BJ (cell line): ENCODE measurements at regions not wholly inside any gene's neighbourhood (a gene's known extent, or its start where the extent isn't known, plus 50 kb on each side); places are given as distances from the start of the nearest gene placed in this dataset.

Source experiments
- CTCF ChIA-PET: fragments of 350-600 bp; formaldehyde crosslinking; extraction: SDS; loops from one replicate; lab custom pipeline; 2021; ENCODE audit warnings: antibody characterized with exemption, inconsistent platforms; lab: Yijun Ruan, JAX
- POLR2A ChIA-PET: fragments of 300-600 bp; sonication (Branson Sonifier 250); formaldehyde crosslinking; extraction: SDS; loops from one replicate; lab custom pipeline; 2021; ENCODE audit warnings: antibody characterized with exemption; lab: Charles Lee
- DNase-seq: peaks from one replicate; pipeline ENCODE4 v3.0.0-alpha.2; 2011; ENCODE audit warnings: low read depth
- H3K27me3 ChIP-seq: 2 replicates; pipeline ENCODE4 v1.6.0; 2011; ENCODE audit warnings: low read length; ENCODE audit not compliant: control insufficient read depth, insufficient read depth
- H3K36me3 ChIP-seq: 2 replicates; pipeline ENCODE4 v1.5.1; 2011; ENCODE audit warnings: low read length; ENCODE audit not compliant: control insufficient read depth, insufficient read depth
- H3K4me3 ChIP-seq: 2 replicates; pipeline ENCODE4 v1.5.1; 2011; ENCODE audit warnings: low read depth, mild to moderate bottlenecking, control low read depth, low read length
- CTCF ChIP-seq: IDR thresholded peaks from 2 replicates; pipeline ENCODE4 v1.5.1; 2011; ENCODE audit warnings: low read depth, mild to moderate bottlenecking, control low read depth, inconsistent platforms, low read length, moderate library complexity; ENCODE audit not compliant: insufficient read depth

GRCh38 chr4:23463071-23463470, 426.8 kb downstream of the PPARGC1A start:
- H3K4me3 ChIP-seq: no peak overlapping the region
- H3K27me3 ChIP-seq: no peaks in the 10 kb centered on the region
- DNase-seq: no peak
- no peak for TF ChIP-seq CTCF
- H3K36me3 ChIP-seq: no peaks in the 10 kb centered on the region
- CTCF ChIA-PET: no interaction called here
- POLR2A ChIA-PET: no interaction called here

- Histone ChIP-seq H3K27me3 (no peaks in the 10 kb centered on the region), H3K36me3 (no peaks in the 10 kb centered on the region), H3K4me3 (no peak overlapping the region)
- POLR2A ChIA-PET: no interaction called here
- DNase-seq: no peak
- CTCF ChIA-PET: no interaction called here
- no peak for TF ChIP-seq CTCF
These were observed 431.8 kb downstream of the PPARGC1A start for GRCh38 chr4:23458054-23458453.

- no peak overlapping the region for H3K4me3 ChIP-seq
- POLR2A ChIA-PET: no interaction called here
- CTCF ChIA-PET: no interaction called here
- no peaks in the 10 kb centered on the region for H3K27me3 ChIP-seq
- H3K36me3 ChIP-seq: no peaks in the 10 kb centered on the region
- no peak for TF ChIP-seq CTCF
- DNase-seq: no peak
These were observed 433.0 kb downstream of the PPARGC1A start for GRCh38 chr4:23456864-23457263.

GRCh38 chr4:23455456-23456158, 434.2 kb downstream of the PPARGC1A start:
- CTCF ChIA-PET: no interaction called here
- no peak for DNase-seq
- POLR2A ChIA-PET: no interaction called here
- TF ChIP-seq CTCF: no peak
- Histone ChIP-seq H3K36me3 (no peaks in the 10 kb centered on the region), H3K4me3 (no peak overlapping the region), H3K27me3 (no peaks in the 10 kb centered on the region)

GRCh38 chr4:23441530-23442069, 448.2 kb downstream of the PPARGC1A start:
- Histone ChIP-seq H3K36me3 (no peaks in the 10 kb centered on the region), H3K4me3 (no peak overlapping the region), H3K27me3 (no peaks in the 10 kb centered on the region)
- TF ChIP-seq CTCF: no peak
- POLR2A ChIA-PET: no interaction called here
- CTCF ChIA-PET: no interaction called here
- no peak for DNase-seq
